Muscle of back (tissue), 3 donors: ENCODE measurements at regions not wholly inside any gene's neighbourhood (a gene's known extent, or its start where the extent isn't known, plus 50 kb on each side); places are given as distances from the start of the nearest gene placed in this dataset.
"Not testable (repeated sequence)": the region's sequence is repeated elsewhere in the genome, so short reads cannot be mapped to it uniquely, and the experiment has no call there.

Experiments used
- DNase-seq, 3 donors: peaks; one replicate each; pipeline versions ENCODE4 v3.0.0 to v3.0.0-alpha.2; 2013

- no peak for DNase-seq
These were observed 579.1 kb downstream of the C4orf33 start for GRCh38 chr4:129675036-129675435.

DNA sequence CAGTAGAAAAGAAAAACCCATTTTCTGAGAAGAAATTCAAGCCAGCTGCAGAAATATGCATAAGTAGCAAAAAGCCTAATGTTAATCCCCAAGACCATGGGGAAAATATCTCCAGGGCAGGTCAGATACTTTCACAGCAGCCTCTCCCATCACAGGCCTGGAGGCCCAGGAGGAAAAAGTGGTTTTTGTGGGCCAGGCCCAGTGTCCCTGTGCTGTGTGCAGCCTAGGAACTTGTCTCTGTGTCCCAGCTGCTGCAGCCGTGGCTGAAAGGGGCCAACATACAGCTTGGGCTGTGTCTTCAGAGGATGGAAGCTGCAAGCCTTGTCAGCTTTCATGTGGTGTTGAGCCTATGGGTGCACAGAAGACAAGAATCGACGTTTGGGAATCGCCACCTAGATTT, 581.0 kb downstream of the C4orf33 start:
- DNase-seq, result no peak

- no peak for DNase-seq
These were observed 586.6 kb downstream of the C4orf33 start for GRCh38 chr4:129682586-129682985.

DNA sequence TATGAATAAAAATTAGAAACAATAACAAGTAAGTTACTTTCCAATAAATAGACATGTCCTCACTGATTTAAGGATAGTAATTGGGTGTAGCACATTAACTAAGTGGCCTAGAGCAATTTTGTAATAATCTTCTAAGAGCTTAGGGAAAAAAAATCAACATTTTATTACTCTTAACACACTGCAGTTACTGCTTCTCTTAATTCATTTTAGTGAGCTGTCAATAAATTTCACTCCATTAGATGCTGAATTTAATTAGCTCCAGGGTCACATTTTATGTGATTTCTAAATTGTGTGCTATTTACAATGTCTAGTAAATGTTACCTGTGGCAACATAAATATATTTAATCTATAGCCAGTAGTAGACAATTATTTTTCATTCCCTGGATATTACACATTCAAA, 612.0 kb downstream of the C4orf33 start:
- no peak for DNase-seq

DNA sequence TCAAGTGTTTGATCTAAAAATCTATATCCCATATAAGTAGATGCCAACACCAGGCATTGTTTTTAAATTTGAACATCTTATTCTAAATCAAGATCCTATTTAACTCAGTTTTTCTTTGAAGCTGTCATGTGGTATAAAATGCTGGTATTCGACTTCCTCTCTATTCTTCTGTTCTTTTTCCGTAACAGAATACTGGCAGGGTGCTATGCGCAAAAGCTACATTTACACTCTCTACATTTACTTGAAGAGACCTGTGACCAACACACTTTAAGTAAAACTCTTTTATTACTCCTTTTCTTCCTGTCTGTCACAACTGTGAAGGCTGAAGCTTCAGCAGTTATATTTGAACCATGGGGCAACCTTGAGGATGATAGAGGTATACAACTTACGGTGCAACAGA, 612.8 kb downstream of the C4orf33 start:
- no peak for DNase-seq

DNA sequence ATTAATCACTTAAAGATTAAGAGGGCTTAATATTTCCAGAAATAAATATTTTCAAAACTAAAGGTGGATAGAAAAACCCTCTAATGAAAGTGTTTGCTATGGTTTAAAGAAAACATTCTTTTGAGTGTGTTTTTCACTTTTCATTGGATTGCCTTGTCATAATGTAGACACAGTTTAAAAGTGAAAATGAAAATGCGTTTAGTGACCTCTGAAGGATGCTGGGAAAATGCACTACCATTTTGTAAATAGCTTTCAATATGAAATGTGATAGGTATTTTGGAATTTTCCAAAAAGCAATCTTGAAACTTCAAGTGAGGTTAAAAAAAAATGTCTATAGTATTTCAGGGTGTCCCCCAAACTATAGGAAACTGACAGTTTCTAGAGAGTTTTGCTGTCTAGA, 642.2 kb downstream of the C4orf33 start:
- no peak for DNase-seq

DNA sequence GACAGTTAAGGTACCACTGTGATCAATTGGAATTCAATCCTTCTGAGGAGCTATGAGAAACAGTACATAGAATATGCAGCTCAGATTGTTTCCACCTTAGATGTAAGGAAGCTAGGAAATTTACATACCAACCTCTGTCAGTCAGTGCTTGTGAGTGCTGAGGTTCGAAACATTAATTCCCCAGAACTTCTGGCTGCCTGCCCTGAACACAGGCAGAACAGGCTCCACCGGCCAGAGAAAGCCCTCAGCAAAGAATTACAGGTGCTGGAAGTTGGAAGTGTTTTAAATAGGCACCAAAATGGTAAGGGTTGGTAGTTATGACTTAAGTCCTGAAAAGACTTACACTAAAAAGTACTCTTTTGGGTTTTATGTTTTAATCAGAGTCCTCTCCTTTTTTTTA, 651.8 kb downstream of the C4orf33 start:
- no peak for DNase-seq

- DNase-seq, result peak in 2 of 3 donors; percentile 34 to 52
These were observed 653.0 kb downstream of the C4orf33 start for GRCh38 chr4:129748991-129749390.

DNA sequence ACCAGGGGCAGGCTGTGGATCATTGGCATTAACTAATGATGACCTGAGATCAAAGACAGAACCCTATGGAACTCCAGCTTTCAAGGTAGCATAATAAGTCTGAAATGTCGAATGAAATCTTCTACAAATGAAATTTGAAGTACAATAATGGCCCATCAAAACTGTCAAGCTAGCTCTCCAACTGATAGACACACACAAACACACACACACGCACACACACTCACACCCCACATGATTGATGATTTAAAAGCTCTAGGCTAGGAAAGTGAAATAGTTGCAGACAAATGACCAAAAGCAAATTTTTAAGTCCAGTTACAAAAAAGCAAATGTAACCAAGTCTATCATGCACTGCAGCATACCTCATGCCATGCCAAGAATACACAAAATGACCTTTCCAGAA, 655.7 kb downstream of the C4orf33 start:
- DNase-seq, result no peak

- DNase-seq, result no peak
These were observed 687.6 kb downstream of the C4orf33 start for GRCh38 chr4:129783596-129783995.

DNA sequence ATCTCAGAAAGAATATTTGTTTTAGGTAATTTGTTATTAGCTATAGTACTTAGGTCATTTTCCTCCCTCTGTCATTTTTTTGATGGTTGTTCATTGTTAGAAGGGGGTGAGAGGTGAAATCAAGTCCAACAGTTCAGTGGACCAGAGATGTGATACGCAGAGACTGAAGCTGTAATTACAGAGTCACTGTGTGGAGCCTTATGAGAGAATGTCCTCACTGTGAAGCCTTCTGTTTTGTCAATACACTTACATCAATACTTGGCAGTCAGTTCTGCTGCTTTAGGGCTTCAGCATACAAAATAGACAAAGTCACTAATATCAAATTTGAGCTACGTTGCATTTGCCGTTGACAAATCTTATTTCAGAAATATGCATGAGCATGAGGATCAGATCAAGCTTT, 692.5 kb downstream of the C4orf33 start:
- no peak for DNase-seq

DNA sequence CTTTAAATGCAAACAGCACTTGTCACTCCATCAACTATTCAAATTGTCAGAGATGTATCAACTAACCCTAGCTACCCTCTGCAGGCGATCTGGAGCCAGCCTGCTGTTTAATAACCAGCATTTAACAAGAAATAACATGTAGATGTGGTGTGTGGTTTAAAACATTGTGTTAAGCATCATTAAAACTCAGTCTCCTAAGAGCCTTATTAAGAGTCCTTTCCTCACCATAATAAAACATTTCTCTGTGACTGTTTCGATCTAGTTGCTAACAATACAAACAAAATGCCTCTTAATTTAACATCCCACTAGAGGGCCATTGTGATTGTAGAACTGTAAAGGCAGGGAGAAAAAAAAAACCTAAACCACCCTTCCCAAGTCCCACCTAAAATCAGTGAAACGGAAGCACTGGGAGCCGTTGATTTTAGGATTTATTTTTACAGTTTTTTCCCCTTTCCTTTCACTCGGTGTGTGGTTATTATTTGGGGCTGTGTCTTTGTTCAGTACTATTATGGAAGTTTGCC, 708.6 kb downstream of the C4orf33 start:
- DNase-seq, result no peak

- no peak for DNase-seq
These were observed 711.0 kb downstream of the C4orf33 start for GRCh38 chr4:129806986-129807385.

GRCh38 chr4:129808242-129808641, 712.3 kb downstream of the C4orf33 start:
- no peak for DNase-seq

DNA sequence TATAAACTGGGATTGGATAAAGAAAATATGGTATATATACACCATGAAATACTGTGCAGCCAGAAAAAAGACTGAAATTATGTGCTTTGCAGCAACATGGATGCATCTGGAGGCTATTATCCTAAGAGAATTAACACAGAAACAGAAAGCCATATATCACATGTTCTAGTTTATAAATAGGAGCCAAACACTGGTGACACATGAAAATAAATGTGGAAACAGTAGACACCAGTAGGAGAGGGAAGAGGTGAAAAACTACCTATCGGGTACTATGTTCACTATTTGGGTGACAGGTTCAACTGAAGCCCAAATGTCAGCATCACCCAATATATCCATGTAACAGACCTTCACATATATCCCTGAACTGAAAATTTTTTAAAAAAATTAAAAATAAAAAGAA, 725.1 kb downstream of the C4orf33 start:
- DNase-seq, result no peak

DNA sequence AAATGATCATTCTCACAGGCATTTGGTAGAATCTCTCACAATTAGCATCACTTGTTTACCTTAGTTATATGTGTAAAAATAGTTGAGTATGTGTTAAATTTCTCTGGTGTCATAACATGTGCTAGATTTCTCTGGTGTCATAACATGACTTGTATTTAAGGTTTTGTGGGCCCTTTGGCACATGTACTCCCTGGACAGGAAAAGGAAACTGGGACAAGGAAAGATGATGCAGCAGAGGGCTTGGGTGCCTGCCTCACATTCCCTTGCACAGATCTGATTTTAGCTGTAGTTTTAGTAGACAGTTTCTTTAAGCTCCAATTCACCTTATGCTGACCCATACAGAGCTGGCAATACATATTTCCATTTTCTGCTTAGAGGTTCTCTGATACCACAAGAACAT, 726.0 kb downstream of the C4orf33 start:
- peak in 1 of 3 donors; percentile 18 for DNase-seq

DNA sequence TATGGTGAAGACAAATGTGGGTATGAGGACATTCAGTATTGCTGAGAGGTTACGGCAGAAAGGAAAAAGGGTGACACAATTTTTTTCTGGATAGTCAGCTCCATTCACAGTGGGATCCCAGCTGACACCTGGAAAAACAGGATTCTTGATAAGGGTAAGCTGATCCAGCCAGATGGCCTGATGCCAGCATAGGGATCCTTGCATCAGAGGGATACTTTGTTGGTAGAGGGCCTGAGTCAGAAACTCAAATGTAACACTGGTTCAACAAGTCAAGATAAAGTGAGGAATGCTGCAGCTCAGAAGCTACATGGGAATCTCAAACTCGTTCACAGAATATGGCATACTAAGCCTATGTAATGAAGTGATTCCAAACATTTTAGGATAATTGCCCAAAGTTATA, 726.7 kb downstream of the C4orf33 start:
- no peak for DNase-seq

GRCh38 chr4:129823105-129823504, 727.2 kb downstream of the C4orf33 start:
- DNase-seq, result no peak

GRCh38 chr4:129829373-129829772, 733.4 kb downstream of the C4orf33 start:
- DNase-seq, result no peak

DNA sequence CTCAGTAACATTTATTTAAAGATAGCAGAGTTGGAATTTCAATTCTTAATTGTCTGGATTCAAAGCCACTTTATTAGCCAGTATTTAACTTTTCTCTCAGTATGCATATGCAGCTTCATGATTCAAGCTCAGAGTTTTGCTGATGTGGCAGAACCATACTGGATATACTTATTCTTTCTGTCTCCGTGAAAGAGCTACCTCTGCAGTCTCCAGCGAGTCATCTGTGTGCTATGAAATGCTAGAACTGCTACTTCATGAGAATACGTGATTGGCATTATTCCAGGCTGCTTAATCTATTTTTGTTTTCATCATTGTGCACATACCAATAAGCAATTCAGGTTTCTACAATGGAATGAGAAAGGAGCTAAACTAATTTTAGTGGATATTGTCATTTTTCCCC, 743.7 kb downstream of the C4orf33 start:
- DNase-seq, result peak in 1 of 3 donors; percentile 10

DNA sequence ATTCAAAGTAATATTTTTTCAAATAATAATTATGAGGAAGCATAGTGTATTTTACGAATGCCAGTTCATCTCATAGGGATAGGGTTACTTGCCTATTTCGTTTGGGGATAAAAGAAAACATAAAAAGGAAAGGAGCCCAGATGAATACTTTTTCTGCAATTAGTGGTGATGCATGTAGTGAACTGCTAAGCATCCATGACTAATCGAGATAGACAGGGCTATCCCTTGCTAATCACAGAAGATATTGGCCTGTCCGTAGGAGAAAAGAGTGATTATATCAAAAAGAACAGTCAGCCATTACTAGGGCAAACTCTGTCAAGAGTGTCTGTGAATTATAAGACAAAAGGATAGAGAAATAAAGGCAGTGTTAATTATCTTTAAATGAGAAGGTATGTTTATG, 746.1 kb downstream of the C4orf33 start:
- DNase-seq, result no peak

DNA sequence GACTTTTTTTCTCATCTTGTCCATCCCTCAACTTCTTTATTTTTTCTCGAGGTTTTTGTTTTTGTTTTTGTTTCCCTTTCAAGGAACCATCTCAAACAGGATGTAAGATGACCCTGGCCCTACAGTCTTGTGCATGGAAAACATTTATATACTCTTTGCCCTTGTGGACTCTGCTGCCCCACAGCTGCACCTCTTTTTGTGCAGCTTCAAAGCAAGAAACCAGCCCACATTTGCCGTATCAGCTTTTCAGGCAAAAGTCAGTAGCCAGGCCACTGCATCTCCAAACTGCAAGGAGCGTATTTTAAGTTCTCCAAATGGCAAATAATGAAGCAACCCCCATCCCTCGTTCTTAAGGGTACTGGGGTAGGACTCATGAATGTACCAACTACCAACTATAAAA, 756.5 kb downstream of the C4orf33 start:
- no peak for DNase-seq

GRCh38 chr4:129853685-129854467, 757.9 kb downstream of the C4orf33 start:
- DNase-seq, result not testable (repeated sequence)

DNA sequence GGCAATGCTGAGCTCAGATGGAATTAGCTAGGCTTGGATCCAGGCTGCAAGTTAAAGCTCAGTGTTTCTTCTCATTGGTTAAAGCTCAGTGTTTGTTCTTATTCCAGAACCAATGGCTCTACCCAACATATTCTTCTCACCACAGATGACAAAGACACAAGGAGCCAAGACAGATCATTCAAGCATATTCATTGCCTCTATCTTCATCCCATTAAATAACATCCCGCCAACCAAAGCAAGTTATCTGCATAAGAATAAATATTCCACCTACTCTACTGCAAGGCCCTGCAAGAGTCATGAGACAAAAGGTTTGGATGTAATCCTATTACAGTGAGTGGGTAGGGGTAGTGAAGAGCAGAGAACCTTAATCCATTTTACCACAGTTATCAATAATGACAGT, 766.5 kb downstream of the C4orf33 start:
- DNase-seq, result no peak
